ENCODE measurements at regions not wholly inside any gene's neighbourhood (a gene's known extent, or its start where the extent isn't known, plus 50 kb on each side); places are given as distances from the start of the nearest gene placed in this dataset.
"Not testable (repeated sequence)": the region's sequence is repeated elsewhere in the genome, so short reads cannot be mapped to it uniquely, and the experiment has no call there.

DNA sequence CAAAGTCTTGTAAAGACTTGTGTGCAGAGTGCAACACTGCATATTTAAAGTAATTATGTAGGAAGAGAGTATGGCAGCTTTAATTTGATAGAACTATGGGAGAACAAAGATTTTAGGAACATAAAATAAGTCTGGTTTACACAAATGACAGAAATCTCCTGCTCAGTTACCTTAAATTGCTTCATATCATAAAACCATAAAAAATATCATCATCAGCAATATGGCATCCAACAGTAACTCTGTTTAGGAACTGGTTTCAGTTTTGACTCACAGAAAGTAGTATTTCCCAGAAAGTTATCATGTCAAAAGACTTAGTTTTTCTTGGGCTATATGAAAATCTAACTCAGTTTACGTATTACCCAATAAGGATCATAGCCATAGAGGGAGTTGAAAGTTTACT is 292.1 kb upstream of the PMFBP1 start:
- Histone ChIP-seq H3K4me2 (no peak overlapping the region), H3K4me1 (ENCODE audit: low read depth, poor library complexity, severe bottlenecking) (peaks cover 26% of the 10 kb centered on the region), H3K27ac (no peak overlapping the region), H3K27me3 (ENCODE audit: insufficient read depth, low read depth) (no peaks in the 10 kb centered on the region), H3K4me3 (IDR thresholded peaks at IDR 0.05; ENCODE audit: insufficient read depth, low read depth, low read length) (no peak overlapping the region), H3K36me3 (ENCODE audit: insufficient read depth) (no peaks in the 10 kb centered on the region), H3K9ac (no peak overlapping the region), H3K79me2 (ENCODE audit: insufficient read depth, low read depth) (no peaks in the 10 kb centered on the region), H4K20me1 (ENCODE audit: insufficient read depth) (no peaks in the 10 kb centered on the region), H2AFZ (ENCODE audit: low read depth) (no peak overlapping the region)
- TF ChIP-seq, protein P1, sequence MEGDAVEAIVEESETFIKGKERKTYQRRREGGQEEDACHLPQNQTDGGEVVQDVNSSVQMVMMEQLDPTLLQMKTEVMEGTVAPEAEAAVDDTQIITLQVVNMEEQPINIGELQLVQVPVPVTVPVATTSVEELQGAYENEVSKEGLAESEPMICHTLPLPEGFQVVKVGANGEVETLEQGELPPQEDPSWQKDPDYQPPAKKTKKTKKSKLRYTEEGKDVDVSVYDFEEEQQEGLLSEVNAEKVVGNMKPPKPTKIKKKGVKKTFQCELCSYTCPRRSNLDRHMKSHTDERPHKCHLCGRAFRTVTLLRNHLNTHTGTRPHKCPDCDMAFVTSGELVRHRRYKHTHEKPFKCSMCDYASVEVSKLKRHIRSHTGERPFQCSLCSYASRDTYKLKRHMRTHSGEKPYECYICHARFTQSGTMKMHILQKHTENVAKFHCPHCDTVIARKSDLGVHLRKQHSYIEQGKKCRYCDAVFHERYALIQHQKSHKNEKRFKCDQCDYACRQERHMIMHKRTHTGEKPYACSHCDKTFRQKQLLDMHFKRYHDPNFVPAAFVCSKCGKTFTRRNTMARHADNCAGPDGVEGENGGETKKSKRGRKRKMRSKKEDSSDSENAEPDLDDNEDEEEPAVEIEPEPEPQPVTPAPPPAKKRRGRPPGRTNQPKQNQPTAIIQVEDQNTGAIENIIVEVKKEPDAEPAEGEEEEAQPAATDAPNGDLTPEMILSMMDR (conservative IDR thresholded peaks at IDR 0.05; ENCODE audit: low read depth, low read length): no peak

DNA sequence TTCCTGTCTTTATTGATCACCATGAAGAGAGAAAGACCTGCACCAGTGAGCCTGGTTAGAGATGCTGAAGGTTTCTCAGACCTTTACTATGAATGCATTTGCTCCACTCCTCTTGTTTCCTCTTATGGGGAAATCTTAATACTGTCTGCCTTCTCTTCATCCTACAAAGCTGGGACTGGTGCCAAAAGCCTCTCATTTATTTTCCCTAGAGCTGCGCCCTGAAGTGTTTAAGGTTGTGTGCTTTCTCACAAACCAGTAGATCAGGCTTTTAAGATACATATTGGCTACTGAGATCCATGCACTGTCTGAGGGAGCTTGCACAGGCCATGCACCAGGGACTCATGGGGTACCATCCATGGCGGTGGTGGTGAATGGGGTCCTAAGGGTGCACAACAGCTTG is 286.1 kb upstream of the PMFBP1 start:
- H3K9ac ChIP-seq: no peak overlapping the region
- TF ChIP-seq, protein P1 (conservative IDR thresholded peaks at IDR 0.05; ENCODE audit: low read depth, low read length): no peak
- H3K27me3 ChIP-seq (ENCODE audit: insufficient read depth, low read depth): no peaks in the 10 kb centered on the region
- H3K36me3 ChIP-seq (ENCODE audit: insufficient read depth): no peaks in the 10 kb centered on the region
- H3K79me2 ChIP-seq (ENCODE audit: insufficient read depth, low read depth): no peaks in the 10 kb centered on the region
- H2AFZ ChIP-seq (ENCODE audit: low read depth): no peak overlapping the region
- H3K4me2 ChIP-seq: no peak overlapping the region
- no peak overlapping the region for H3K4me3 ChIP-seq (IDR thresholded peaks at IDR 0.05; ENCODE audit: insufficient read depth, low read depth, low read length)
- H3K27ac ChIP-seq: no peak overlapping the region
- H3K4me1 ChIP-seq (ENCODE audit: low read depth, poor library complexity, severe bottlenecking): peaks cover 30% of the 10 kb centered on the region
- H4K20me1 ChIP-seq (ENCODE audit: insufficient read depth): no peaks in the 10 kb centered on the region

DNA sequence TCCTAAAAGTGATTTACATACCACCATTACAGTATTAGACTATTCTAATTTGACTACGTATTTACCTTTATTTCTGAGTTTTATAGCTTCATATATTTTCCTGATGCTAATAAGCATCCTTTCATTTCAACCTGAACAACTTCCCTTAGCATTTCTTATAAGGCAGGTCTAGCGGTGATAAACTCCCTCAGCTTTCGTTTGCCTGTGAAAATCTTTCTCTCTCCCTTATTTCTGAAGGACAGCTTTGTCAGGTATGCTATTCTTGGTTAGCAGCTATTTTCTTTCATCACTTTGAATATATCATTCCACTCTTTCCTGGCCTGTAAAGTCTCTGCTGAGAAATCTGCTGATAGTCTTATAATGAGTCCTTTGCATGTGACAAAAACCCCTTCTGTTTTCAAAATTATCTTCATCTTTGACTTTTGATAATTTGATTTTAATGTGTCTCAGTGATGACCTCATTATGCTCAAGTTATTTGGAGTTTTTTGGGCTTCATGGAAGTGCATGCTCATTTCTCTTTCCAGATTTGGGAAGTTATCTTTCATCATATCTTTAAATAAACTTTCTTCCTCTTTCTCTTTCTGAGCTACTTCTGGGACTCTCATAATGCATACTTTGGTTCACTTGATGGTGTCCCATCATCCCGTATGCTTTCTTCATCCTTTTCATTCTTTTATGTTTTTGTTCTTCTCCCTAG is 285.4 kb upstream of the PMFBP1 start:
- TF ChIP-seq, protein P1 (conservative IDR thresholded peaks at IDR 0.05; ENCODE audit: low read depth, low read length): no peak
- no peak overlapping the region for H3K27ac ChIP-seq
- peaks cover 30% of the 10 kb centered on the region for H3K4me1 ChIP-seq (ENCODE audit: low read depth, poor library complexity, severe bottlenecking)
- no peaks in the 10 kb centered on the region for H3K36me3 ChIP-seq (ENCODE audit: insufficient read depth)
- H2AFZ ChIP-seq (ENCODE audit: low read depth): no peak overlapping the region
- H3K4me2 ChIP-seq: no peak overlapping the region
- no peak overlapping the region for H3K9ac ChIP-seq
- H3K4me3 ChIP-seq (IDR thresholded peaks at IDR 0.05; ENCODE audit: insufficient read depth, low read depth, low read length): no peak overlapping the region
- no peaks in the 10 kb centered on the region for H4K20me1 ChIP-seq (ENCODE audit: insufficient read depth)
- H3K27me3 ChIP-seq (ENCODE audit: insufficient read depth, low read depth): no peaks in the 10 kb centered on the region
- H3K79me2 ChIP-seq (ENCODE audit: insufficient read depth, low read depth): no peaks in the 10 kb centered on the region

DNA sequence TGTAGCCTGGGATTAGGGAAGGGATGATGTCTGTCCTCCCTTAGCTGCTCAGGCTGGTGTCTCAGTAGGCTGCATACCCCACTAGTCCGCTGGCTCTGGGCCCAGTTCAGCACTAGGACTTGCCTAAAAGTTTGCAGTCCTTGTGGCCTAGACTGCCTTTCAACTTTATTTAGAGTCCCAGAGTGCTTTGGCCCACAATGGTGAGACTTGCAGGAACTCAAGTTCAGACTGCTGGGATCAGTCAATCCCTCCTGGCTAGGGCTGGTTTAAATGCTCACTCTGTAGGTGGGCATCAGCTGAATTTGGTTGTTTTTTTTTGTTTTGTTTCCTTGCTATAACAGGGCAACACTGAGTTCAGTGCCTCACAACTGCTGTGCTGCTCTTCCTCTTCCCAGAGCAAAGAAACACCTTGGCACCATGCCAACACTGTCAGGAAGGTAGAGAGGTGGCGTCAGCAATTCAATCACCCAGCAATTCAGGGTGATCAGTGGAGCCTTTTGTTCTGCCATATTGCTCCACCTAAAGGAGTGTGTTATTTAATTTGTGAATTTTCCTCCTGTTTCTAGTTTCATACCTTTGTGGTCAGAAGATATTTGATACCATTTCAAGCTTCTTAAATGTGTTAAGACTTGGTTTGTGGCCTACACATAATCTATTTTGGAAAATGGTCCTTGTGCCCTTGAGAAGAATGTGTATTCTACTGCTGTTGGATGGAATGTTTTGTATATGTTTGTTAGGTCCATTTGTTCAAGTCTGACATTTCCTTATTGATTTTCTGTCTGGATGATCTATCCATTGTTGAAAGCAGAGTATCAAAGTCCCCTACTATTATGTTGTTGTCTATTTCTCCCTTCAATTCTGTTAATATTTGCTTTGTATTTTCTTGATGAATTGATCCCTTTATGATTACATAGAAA is 284.0 kb upstream of the PMFBP1 start:
- H3K36me3 ChIP-seq (ENCODE audit: insufficient read depth): no peaks in the 10 kb centered on the region
- H3K27ac ChIP-seq: no peak overlapping the region; the same call in 1 of the 2 replicates
- peaks cover 30% of the 10 kb centered on the region for H3K4me1 ChIP-seq (ENCODE audit: low read depth, poor library complexity, severe bottlenecking)
- TF ChIP-seq, protein P1 (conservative IDR thresholded peaks at IDR 0.05; ENCODE audit: low read depth, low read length): no peak
- no peaks in the 10 kb centered on the region for H4K20me1 ChIP-seq (ENCODE audit: insufficient read depth)
- no peak overlapping the region for H2AFZ ChIP-seq (ENCODE audit: low read depth)
- H3K4me2 ChIP-seq: peak overlapping the region; percentile 50
- H3K4me3 ChIP-seq (IDR thresholded peaks at IDR 0.05; ENCODE audit: insufficient read depth, low read depth, low read length): no peak overlapping the region
- no peak overlapping the region for H3K9ac ChIP-seq
- no peaks in the 10 kb centered on the region for H3K79me2 ChIP-seq (ENCODE audit: insufficient read depth, low read depth)
- no peaks in the 10 kb centered on the region for H3K27me3 ChIP-seq (ENCODE audit: insufficient read depth, low read depth)

DNA sequence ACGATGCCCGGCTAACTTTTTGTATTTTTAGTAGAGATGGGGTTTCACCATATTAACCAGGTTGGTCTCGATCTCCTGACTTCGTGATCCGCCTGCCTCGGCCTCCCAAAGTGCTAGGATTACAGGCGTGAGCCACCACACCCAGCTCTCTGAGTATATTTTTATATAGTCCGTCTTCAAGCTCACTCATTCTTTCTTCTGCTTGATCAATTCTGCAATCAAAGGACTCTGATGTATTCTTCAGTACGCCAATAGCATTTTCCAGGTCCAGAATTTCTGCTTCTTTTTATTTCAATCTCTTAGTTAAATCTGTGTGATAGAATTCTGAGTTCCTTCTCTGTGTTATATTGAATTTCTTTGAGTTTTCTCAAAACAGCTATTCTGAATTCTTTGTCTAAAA is 281.9 kb upstream of the PMFBP1 start:
- not testable (repeated sequence) for H4K20me1 ChIP-seq (ENCODE audit: insufficient read depth); H3K79me2 ChIP-seq (ENCODE audit: insufficient read depth, low read depth); H3K27me3 ChIP-seq (ENCODE audit: insufficient read depth, low read depth); H3K9ac ChIP-seq; H3K36me3 ChIP-seq (ENCODE audit: insufficient read depth); H3K4me2 ChIP-seq; H3K4me3 ChIP-seq (IDR thresholded peaks at IDR 0.05; ENCODE audit: insufficient read depth, low read depth, low read length); H3K27ac ChIP-seq; H2AFZ ChIP-seq (ENCODE audit: low read depth)
- H3K4me1 ChIP-seq (ENCODE audit: low read depth, poor library complexity, severe bottlenecking): peaks cover 30% of the 10 kb centered on the region
